Endothelial cell (in vitro differentiated cells): ENCODE measurements at regions not wholly inside any gene's neighbourhood (a gene's known extent, or its start where the extent isn't known, plus 50 kb on each side); places are given as distances from the start of the nearest gene placed in this dataset.

Experiments
- DNase-seq: peaks from one replicate; pipeline ENCODE4 v3.0.0; 2021; ENCODE audit warnings: low spot score
- H3K27ac Mint-ChIP-seq: one replicate; pipeline ENCODE4 v1.8.0; 2021; ENCODE audit warnings: mixed read lengths, inconsistent platforms; ENCODE audit not compliant: unreplicated experiment
- H3K27me3 Mint-ChIP-seq: one replicate; pipeline ENCODE4 v1.8.0; 2021; ENCODE audit warnings: mild to moderate bottlenecking, moderate library complexity, mixed read lengths, inconsistent platforms; ENCODE audit not compliant: unreplicated experiment
- H3K36me3 Mint-ChIP-seq: one replicate; pipeline ENCODE4 v1.8.0; 2021; ENCODE audit warnings: mild to moderate bottlenecking, low read depth, mixed read lengths, inconsistent platforms; ENCODE audit not compliant: unreplicated experiment
- H3K4me1 Mint-ChIP-seq: one replicate; pipeline ENCODE4 v1.8.0; 2021; ENCODE audit warnings: mild to moderate bottlenecking, mixed read lengths, inconsistent platforms; ENCODE audit not compliant: unreplicated experiment
- H3K4me3 Mint-ChIP-seq: one replicate; pipeline ENCODE4 v1.8.0; 2021; ENCODE audit warnings: mild to moderate bottlenecking, mixed read lengths, inconsistent platforms; ENCODE audit not compliant: unreplicated experiment
- H3K9me3 Mint-ChIP-seq: one replicate; pipeline ENCODE4 v1.8.0; 2021; ENCODE audit warnings: mixed read lengths, inconsistent platforms; ENCODE audit not compliant: unreplicated experiment
- TF ChIP-seq, protein P1 (sequence below): fragments of 200-600 bp; sonication (generic); IDR thresholded peaks from one replicate; pipeline ENCODE4 v1.5.0; 2021; ENCODE audit warnings: antibody characterized with exemption; ENCODE audit not compliant: unreplicated experiment

DNA sequence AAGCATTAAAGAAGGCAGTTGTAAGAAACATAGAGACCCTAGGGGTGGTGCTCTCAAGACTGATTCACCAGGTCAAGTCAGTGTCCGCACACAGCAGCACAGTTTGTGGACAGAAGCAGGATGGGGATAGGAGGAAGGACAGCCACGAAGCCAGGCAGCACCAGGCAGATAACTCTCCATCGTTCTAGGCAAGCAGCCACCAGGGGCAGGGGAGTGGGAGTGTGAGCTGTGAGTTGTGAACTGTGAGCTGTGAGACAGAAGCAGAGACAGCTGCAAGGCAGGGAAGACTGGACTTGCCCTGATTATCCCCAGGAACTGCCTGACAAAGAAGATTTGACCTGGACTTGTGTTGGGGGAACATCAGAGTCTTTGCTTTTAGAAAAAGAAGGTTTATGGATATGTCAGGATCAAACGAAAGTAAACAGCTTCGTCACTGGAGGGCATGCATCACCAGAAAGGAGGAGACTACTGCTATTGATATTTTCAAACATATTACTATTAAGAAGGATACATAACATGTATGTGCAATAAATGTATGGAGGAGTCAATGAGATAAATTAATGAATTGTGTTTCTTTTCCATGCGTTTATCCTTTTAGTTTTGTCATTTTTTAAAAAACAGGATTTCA is 286.1 kb downstream of the IRS2 start:
- H3K4me3 Mint-ChIP-seq = no peak overlapping the region
- no peak overlapping the region for H3K27ac Mint-ChIP-seq

DNA sequence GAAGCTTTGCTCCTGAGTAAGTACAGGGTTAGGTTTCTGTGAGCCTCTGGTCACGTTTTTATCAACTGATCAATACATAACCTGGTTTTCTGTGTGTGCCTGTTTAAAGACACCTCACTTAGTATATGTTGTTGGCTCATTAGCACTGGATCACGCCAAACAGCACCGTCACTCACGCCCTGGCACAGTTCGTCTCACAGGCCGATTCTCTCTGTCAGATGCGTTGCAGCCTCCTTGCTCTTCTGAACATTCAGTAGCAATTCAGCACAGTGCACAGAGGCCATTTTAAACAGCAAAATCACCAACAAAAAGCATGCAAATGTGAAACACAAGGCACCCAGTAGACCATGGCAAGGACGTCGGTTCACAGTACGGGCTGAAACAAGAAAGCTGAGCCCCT is 288.5 kb downstream of the IRS2 start:
- Mint-ChIP-seq H3K36me3 (no peaks in the 10 kb centered on the region), H3K4me3 (no peak overlapping the region), H3K4me1 (peaks cover 4% of the 10 kb centered on the region), H3K27ac (no peak overlapping the region), H3K27me3 (peaks cover 1% of the 10 kb centered on the region), H3K9me3 (no peaks in the 10 kb centered on the region)
- TF ChIP-seq, protein P1, sequence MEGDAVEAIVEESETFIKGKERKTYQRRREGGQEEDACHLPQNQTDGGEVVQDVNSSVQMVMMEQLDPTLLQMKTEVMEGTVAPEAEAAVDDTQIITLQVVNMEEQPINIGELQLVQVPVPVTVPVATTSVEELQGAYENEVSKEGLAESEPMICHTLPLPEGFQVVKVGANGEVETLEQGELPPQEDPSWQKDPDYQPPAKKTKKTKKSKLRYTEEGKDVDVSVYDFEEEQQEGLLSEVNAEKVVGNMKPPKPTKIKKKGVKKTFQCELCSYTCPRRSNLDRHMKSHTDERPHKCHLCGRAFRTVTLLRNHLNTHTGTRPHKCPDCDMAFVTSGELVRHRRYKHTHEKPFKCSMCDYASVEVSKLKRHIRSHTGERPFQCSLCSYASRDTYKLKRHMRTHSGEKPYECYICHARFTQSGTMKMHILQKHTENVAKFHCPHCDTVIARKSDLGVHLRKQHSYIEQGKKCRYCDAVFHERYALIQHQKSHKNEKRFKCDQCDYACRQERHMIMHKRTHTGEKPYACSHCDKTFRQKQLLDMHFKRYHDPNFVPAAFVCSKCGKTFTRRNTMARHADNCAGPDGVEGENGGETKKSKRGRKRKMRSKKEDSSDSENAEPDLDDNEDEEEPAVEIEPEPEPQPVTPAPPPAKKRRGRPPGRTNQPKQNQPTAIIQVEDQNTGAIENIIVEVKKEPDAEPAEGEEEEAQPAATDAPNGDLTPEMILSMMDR = no peak
- DNase-seq = no peak

More for the DNA sequence above, 286.1 kb downstream of the IRS2 start:
- H3K27me3 Mint-ChIP-seq = peaks cover 1% of the 10 kb centered on the region
- TF ChIP-seq, protein P1 = no peak
- peaks cover 4% of the 10 kb centered on the region for H3K4me1 Mint-ChIP-seq
- peak; percentile 37 for DNase-seq
- no peaks in the 10 kb centered on the region for H3K36me3 Mint-ChIP-seq
- H3K9me3 Mint-ChIP-seq = no peaks in the 10 kb centered on the region

DNA sequence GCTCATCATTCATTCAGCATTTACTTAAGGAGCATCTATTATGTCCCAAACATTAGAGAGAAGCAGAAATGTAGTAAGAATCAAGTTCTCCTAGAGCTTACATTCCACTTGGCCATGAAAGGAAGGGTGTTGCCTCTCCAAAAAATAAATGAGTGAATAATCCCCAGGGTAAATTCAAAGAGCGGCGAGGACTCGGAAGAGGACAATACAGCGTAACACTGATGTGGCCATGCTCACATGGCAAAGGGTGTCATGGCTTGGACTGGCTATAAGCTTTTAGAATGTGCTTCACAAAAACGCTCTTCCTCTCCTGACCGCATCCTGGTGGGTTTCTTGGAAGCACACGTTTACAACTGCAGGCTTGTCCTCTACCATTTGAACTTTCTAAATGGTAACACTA is 290.2 kb downstream of the IRS2 start:
- Mint-ChIP-seq H3K4me3 (no peak overlapping the region), H3K27ac (no peak overlapping the region), H3K27me3 (peaks cover 1% of the 10 kb centered on the region), H3K36me3 (no peaks in the 10 kb centered on the region), H3K9me3 (no peaks in the 10 kb centered on the region), H3K4me1 (peaks cover 4% of the 10 kb centered on the region)
- no peak for DNase-seq
- TF ChIP-seq, protein P1 = no peak

DNA sequence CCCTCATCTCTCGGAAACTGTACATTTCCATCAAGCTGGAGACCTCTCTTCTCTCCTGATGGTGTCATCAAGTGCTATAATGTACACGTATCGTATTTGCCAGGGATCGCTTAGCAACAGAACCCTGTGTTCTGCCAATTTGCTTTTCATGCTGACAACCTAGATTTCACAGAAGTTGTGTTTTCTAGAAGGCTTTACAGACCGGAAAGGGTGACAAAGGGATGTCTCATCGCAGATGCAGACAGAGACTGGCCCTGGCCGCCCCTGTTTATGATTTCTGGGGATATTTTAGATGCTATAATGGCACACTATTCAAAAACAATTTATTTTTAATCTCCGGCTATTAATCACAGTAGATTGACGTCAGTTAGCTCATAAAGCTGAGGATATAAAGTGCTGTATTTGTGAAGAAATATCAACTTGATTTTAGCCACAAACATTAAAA is 291.4 kb downstream of the IRS2 start:
- Mint-ChIP-seq H3K36me3 (no peaks in the 10 kb centered on the region), H3K4me1 (no peaks in the 10 kb centered on the region), H3K27ac (no peak overlapping the region), H3K4me3 (no peak overlapping the region), H3K9me3 (no peaks in the 10 kb centered on the region), H3K27me3 (peaks cover 1% of the 10 kb centered on the region)
- DNase-seq = no peak
- TF ChIP-seq, protein P1 = no peak

DNA sequence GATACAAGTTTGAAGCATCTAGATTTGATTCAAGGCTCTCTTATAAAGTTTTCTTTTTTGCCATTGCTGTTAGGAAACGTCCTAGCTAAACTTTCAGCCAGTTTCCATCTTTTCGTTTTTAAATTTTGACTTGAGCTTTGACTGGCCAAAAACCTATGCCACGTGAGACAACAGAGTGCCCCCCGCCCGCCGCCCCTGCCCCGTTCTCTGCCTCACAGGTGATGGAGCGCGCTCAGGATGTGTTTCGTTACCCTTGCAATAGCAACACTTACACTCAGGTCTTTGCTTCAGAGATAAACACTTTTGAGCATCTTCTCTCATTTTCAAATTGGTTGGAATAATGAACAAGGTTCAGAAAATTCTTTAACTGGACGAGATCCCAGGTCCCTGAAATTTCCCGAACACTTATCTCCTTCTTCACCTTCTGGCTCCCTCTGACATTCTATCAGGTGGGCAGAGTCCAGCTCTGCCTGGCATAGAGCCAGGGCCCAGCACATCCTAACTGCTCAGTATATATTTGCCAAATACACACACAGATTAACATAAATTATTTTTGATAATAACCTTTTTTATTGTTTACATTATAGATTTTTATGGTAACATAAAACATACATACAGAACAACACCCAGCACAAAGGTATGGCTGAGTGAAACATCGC is 301.1 kb downstream of the IRS2 start:
- H3K4me3 Mint-ChIP-seq = no peak overlapping the region
- H3K9me3 Mint-ChIP-seq = peaks cover 5% of the 10 kb centered on the region
- peaks cover 9% of the 10 kb centered on the region for H3K4me1 Mint-ChIP-seq
- H3K27ac Mint-ChIP-seq = no peak overlapping the region
- no peak for DNase-seq
- TF ChIP-seq, protein P1 = no peak
- no peaks in the 10 kb centered on the region for H3K36me3 Mint-ChIP-seq
- H3K27me3 Mint-ChIP-seq = peaks cover 5% of the 10 kb centered on the region
